ENCODE measurements at regions not wholly inside any gene's neighbourhood (a gene's known extent, or its start where the extent isn't known, plus 50 kb on each side); places are given as distances from the start of the nearest gene placed in this dataset.

GRCh38 chr6:94501516-94501915 lies 1075.8 kb upstream of the MANEA start:
- Histone ChIP-seq H3K36me3 (replicated peaks; ENCODE audit: low read depth, low read length) (no peaks in the 10 kb centered on the region), H4K20me1 (ENCODE audit: insufficient read depth, low read length) (no peaks in the 10 kb centered on the region), H3K9me3 (ENCODE audit: insufficient read depth, low read length) (no peaks in the 10 kb centered on the region), H3K4me3 (ENCODE audit: low read length) (no peak overlapping the region), H2AFZ (ENCODE audit: low read depth, low read length) (no peak overlapping the region), H3K4me1 (ENCODE audit: low read length) (no peaks in the 10 kb centered on the region), H3K4me2 (ENCODE audit: low read length) (no peak overlapping the region), H3K79me2 (ENCODE audit: low read length) (no peaks in the 10 kb centered on the region), H3K9ac (ENCODE audit: low read length) (no peak overlapping the region), H3K27ac (ENCODE audit: low read length) (no peak overlapping the region), H3K27me3 (ENCODE audit: low read depth, low read length) (no peaks in the 10 kb centered on the region)
- TF ChIP-seq EZH2phosphoT487 (IDR thresholded peaks at IDR 0.05; ENCODE audit: low read depth) (no peak), CTCF (IDR thresholded peaks at IDR 0.05; ENCODE audit: low read depth, low read length) (no peak)

DNA sequence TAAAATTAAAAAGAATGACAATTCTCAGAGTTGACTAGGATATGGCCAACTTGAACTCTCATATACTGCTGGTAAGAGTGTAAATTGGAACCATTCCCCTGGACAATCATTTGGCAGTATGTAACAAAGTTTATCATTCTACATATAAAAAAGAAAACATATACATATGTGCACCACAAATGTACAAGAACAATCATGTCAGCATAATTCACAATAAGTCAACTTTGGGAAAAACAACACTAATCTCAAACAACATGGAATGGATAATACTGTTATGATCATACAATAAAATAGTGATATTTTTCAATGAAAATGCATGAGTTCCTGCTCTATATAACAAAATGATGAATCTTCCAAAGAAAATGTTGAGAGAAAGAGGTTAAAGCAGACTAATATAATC lies 1078.7 kb upstream of the EPHA7 start:
- no peaks in the 10 kb centered on the region for H3K27me3 ChIP-seq (ENCODE audit: low read depth, low read length)
- H3K9ac ChIP-seq (ENCODE audit: low read length), result no peak overlapping the region
- H3K4me2 ChIP-seq (ENCODE audit: low read length), result no peak overlapping the region
- no peak overlapping the region for H3K27ac ChIP-seq (ENCODE audit: low read length)
- H3K36me3 ChIP-seq (replicated peaks; ENCODE audit: low read depth, low read length), result no peaks in the 10 kb centered on the region
- H3K79me2 ChIP-seq (ENCODE audit: low read length), result no peaks in the 10 kb centered on the region
- no peaks in the 10 kb centered on the region for H3K4me1 ChIP-seq (ENCODE audit: low read length)
- no peaks in the 10 kb centered on the region for H3K9me3 ChIP-seq (ENCODE audit: insufficient read depth, low read length)
- H3K4me3 ChIP-seq (ENCODE audit: low read length), result no peak overlapping the region
- H2AFZ ChIP-seq (ENCODE audit: low read depth, low read length), result no peak overlapping the region
- TF ChIP-seq CTCF (IDR thresholded peaks at IDR 0.05; ENCODE audit: low read depth, low read length) (no peak), EZH2phosphoT487 (IDR thresholded peaks at IDR 0.05; ENCODE audit: low read depth) (no peak)
- no peaks in the 10 kb centered on the region for H4K20me1 ChIP-seq (ENCODE audit: insufficient read depth, low read length)

DNA sequence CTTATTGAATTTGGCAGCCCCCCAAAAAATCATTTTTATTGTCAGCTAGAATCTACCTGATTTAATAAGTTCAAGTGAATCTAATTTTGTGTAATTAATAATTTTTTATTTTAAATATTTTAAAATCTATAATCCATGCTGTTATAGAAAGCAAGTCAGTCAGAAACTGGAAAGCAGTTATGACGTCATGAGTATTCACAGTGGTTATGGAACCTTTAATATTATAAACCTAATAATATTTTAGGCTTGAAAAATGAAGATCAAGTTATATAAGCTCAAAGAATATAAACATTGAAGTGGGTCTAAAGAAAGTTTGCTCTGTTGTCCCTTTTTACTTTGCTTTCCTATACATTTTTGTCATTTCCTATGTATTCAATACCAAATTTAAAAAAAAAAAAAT lies 1075.1 kb upstream of the EPHA7 start:
- no peaks in the 10 kb centered on the region for H3K27me3 ChIP-seq (ENCODE audit: low read depth, low read length)
- no peak overlapping the region for H3K4me3 ChIP-seq (ENCODE audit: low read length)
- no peak overlapping the region for H3K9ac ChIP-seq (ENCODE audit: low read length)
- H3K27ac ChIP-seq (ENCODE audit: low read length), result no peak overlapping the region
- H3K4me2 ChIP-seq (ENCODE audit: low read length), result no peak overlapping the region
- H3K4me1 ChIP-seq (ENCODE audit: low read length), result no peaks in the 10 kb centered on the region
- no peak for TF ChIP-seq CTCF (IDR thresholded peaks at IDR 0.05; ENCODE audit: low read depth, low read length)
- no peaks in the 10 kb centered on the region for H3K79me2 ChIP-seq (ENCODE audit: low read length)
- H4K20me1 ChIP-seq (ENCODE audit: insufficient read depth, low read length), result no peaks in the 10 kb centered on the region
- H3K9me3 ChIP-seq (ENCODE audit: insufficient read depth, low read length), result no peaks in the 10 kb centered on the region
- H2AFZ ChIP-seq (ENCODE audit: low read depth, low read length), result no peak overlapping the region
- no peaks in the 10 kb centered on the region for H3K36me3 ChIP-seq (replicated peaks; ENCODE audit: low read depth, low read length)

- Histone ChIP-seq H4K20me1 (ENCODE audit: insufficient read depth, low read length) (no peaks in the 10 kb centered on the region), H3K79me2 (ENCODE audit: low read length) (no peaks in the 10 kb centered on the region), H3K36me3 (replicated peaks; ENCODE audit: low read depth, low read length) (no peaks in the 10 kb centered on the region), H2AFZ (ENCODE audit: low read depth, low read length) (no peak overlapping the region), H3K4me2 (ENCODE audit: low read length) (no peak overlapping the region), H3K9ac (ENCODE audit: low read length) (no peak overlapping the region), H3K4me1 (ENCODE audit: low read length) (no peaks in the 10 kb centered on the region), H3K27ac (ENCODE audit: low read length) (no peak overlapping the region), H3K9me3 (ENCODE audit: insufficient read depth, low read length) (no peaks in the 10 kb centered on the region), H3K27me3 (ENCODE audit: low read depth, low read length) (no peaks in the 10 kb centered on the region), H3K4me3 (ENCODE audit: low read length) (no peak overlapping the region)
- no peak for TF ChIP-seq CTCF (IDR thresholded peaks at IDR 0.05; ENCODE audit: low read depth, low read length)
- no peak for TF ChIP-seq EZH2phosphoT487 (IDR thresholded peaks at IDR 0.05; ENCODE audit: low read depth)
Observed at GRCh38 chr6:94487371-94487770, 1068.0 kb upstream of the EPHA7 start.

Data from OCI-LY3 (cell line).